Stimulated activated CD8-positive, alpha-beta memory T cell treated with anti-CD3 and anti-CD28 coated beads, Interleukin-15, amount 100 ng/mL, for 48 hours (primary cell): ENCODE measurements at regions not wholly inside any gene's neighbourhood (a gene's known extent, or its start where the extent isn't known, plus 50 kb on each side); places are given as distances from the start of the nearest gene placed in this dataset.

Experiments
- DNase-seq, 2 donors: peaks; one replicate each; pipeline ENCODE4 v3.0.0-alpha.2; 2020; ENCODE audit warnings: low read depth in 2 of 2

DNA sequence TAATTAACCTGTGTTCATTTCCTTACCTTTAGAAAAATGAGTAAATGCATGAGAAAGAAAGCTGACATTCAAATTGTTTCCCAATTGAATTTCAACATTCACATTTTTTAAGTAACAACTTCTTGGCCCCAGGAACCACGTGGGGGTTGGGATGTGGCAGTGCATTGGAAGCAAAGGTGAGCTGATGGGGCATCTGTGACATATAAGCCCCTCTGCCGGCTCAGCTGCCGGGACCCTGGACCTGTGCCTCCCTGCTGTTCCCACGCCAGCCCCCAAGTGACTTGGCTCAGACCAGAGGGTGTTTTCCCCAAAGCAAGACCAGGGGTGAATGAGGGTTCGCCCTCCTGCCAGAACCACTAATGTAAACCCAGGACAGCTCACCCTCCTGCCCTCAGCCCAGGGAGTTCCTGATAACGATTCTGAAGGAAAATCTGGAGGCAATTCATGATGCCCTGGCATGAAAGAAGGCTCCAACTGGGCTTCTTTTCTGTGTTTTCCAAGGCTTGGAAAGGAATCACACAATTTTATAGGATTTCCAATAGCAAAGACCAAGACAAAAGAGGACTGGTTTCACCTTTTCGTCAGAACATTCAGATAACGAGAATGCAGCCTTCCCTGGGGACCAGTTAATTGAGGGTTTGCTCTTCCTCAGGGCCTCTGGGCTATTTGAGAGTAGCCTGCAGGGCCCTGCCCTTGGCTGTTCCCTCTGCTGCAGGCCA is 193.2 kb upstream of the TWIST2 start:
- no peak for DNase-seq

DNA sequence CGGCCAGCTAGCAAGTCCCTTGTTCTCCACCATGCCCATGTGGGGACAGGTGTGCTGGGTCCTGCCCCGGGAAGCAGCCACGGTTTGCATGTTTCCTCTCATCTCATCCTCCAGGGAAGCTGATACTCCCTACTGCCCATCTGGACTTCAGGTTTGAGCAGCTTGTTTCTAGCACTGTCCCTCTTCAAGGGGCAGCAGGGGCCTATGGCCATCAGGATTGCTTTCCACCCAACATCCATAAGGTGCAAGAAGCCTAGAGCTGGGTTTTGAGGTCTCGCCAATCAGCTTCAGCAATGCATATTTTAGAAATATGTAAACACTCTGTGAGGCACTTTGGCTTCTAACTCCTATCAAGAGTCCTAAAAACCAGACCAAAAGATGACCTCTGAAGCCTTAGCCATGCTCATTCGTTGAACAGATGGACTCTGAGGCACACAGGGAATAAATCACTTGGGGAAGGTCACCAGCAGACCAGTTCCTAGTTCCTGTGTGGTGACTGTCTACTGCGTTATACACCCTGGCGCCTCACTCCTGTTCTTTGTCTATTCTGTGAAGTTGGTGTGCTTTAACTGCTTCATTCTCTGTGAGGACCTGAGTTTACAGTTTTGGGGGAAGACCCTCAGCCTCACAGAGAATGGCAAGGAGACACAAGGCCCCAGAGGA is 192.6 kb upstream of the TWIST2 start:
- DNase-seq = no peak

DNA sequence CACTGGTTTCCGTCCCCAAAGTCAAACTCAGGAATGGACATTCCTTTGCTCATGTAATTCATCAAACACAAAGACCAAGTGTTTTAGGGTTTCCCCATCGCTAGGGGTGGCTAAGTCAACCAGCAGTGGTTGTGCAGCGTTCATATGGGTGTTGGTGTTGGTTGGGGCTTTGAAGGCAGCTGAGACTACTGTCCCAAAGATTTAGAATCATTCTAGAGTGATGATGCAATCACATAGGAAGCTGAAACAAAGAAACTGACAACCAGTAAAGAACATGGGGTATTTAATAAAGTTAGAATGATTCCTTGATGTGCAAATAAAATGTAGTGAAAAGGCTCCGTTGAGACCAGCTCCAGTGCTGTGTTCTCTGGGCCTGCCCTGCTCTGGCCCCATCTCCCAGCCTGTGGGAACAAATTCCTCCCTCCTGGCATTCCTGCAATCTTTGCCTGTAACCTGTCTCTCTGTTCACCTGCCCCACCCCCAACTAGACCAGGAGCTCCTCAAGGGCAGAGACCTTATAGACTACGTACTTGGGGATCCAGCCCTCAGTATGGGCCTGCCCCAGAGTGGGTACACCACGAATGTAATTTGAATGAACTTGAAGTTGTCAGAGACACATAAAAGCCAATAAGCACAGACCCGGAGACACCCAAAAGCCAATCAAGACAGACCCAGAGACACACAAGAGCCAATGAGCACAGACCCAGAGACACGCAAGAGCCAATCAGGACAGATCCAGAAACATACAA is 191.7 kb upstream of the TWIST2 start:
- no peak for DNase-seq

DNA sequence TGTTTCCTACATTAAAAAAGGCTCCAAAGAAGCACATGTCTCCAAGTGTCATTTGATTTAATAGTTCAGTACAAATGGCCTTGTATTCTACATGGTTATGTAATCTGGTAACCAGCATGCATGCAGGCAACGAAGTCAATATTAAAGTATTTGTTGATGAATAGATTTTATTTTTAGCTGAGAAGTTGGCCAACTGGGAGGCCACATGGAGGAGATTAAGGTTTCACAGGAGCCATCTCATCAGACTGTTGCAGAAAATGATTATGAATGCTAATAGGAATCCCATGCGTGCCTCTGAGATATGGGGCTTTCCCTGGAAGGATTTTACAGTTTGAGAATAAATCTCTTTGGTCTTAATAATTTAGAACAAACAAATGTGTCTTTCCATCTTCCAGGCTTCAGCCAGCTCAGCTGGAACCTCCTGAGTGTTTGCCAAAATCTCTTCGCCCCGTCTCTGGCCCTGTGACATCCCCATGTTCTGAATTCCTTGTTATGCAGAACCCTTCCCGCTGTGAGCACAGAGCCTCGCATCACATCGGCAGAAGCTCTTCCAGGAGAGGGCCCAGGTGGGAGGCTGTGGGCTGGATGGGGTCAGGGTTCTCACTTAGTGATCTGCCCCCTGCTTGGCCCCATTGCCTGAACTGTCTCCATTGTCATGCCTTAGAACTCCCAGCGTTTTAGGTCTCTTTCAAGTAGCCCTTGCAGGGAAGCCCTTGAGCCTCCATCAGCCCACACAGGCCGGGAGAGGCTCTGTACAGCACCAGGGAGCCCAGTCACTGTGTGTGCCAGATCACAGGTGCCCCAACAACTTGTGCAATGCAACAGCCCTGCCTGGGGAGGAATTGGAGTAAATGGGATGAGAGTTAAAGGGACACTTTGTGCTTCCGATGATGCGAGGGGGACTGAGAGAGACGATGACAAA is 190.5 kb upstream of the TWIST2 start:
- no peak for DNase-seq

DNA sequence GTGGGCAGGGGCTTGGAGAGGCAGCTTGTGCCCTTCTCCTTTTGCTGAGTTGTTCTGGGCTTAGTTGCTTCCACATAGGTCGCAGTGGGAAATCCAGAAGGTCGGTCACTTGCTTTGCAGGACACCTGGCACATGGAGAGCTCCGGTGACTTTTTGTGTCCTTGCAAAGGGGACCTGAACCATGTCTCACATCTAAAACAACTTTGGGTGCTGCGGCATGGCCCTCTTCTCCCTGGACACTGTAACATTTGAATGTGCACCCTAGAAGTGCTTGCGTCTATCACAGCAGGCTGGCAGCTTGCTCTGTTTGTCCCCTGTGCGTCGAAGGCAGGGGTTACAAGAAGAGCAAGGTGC is 189.9 kb upstream of the TWIST2 start:
- no peak for DNase-seq

DNA sequence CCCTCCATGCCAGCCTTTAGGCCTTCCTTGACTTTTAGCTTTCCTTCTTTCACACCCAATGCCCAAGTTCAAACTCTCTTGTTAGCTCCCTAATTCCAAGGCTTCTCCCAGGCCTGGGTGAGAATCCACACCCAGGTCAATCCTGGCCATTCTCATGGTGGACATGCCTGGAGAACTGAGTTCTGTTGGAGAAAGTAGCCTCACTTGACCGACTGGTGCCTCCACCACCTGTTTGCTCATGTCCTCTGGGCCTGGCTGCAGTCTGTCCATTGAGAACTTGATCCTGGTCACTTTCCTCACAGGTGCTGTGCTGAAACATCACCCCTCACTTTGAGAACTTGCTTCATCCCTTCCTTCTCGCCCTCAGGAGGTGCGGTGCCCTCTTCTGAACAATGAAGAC is 189.1 kb upstream of the TWIST2 start:
- no peak for DNase-seq

DNA sequence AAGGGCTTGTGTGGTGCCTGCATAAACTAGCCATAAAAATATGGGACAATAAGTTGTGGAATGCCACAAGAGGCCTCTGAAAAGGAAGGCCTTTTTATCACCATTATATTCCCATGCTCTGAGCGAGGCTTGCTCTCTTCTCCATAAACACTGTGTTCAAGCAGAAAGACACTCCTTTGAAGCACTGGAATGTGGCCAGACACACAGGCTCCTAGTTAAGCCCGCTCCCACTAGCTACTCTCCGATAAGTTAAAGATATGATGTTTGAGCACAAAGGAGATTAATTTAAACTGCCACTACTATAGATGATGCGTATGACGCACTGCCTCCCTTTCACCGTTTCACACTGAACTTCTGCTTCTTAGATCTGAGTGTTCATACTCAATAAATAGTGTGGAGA is 188.7 kb upstream of the TWIST2 start:
- DNase-seq = no peak

DNA sequence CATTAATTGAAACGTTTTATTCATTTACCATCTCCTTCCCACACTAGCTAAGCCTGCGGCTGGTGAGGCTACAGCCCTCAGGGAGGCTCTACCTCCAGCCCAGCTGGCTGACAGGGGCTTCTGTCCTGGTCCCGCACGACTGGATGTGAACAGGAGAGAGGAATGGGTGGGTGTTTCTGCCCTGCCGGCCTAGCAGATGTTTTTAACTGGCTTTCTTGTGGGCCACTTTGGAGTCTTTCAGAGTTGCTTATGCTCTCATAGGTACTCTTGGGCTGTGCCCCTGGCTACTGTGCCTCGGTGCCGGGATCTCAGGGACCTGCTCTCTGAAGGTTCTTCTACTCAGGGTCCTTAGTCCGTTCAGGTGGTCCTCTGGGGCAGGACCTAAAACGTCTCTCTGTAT is 184.3 kb upstream of the TWIST2 start:
- DNase-seq = no peak

DNA sequence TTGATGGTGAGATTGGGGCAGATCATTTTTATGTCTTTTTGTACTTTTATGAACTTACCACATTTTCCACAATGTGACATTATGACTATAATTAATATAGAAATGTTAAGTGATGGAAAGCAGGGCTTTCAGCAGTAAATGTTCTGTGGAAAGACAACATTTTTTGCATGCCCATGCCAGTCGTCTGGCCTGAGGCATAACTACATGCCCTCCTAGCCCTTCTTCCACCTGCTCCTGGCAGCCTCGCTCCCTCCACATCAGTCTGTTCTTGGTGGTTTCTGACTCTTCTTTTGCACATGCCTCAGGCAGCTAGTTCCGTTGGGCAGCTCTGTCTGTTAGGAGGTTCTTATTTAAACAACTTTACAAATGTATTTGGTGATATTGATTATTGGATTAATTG is 182.0 kb upstream of the TWIST2 start:
- no peak for DNase-seq

DNA sequence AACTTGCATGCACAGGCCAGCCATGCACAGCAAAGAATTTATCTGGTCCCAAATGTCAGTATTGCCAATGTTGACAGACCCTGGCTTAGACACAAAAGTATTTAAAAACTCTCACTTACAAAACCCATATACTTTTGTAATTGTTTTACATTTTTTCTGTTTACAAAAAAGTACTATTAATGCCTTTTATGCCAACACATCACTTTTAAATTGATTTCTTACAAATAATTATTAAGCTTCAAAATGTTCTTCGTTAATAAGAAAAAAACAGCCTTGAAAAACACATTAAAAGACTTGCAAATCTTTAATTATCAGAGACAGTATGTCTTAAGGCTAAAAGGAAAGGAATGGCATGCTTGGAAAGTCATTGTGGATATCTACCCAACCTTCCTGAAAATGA is 181.3 kb upstream of the TWIST2 start:
- DNase-seq = no peak

DNA sequence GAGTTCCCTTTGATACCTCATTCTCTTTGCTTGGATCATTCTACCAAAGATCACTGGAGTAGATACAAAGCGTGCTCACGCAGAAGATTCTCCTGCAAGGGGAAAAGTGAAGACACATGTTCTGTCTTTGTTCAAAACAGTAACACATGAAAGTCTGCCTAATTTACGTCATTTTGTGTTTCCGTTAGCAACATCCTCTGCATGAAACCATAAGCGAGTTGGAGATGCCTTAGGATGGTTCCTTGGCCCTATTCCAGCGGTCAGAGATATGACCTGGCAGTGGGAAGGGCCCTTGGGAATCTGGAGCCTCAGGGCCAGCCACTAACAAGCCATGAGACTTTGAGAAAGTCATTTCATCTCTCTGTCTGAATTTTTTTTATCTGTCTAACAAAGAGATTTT is 180.9 kb upstream of the TWIST2 start:
- DNase-seq = no peak

DNA sequence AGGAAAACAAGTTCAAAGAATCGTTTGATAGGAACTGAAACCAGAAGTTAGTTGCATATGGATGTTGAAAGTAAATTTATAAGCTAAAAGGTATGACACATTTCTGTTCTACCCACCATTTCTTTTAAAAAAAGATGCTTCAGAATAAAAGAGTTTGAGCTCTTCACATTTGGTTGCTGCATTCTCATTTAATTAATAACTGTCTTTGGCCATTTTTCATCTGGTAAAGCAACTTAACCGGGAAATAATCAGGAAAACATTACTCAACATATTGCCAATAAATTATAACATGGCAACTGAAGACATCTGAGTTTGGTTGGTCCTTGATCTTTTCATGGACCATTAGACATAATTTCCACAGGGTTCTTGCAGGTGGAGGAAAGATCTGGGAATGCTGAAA is 180.2 kb upstream of the TWIST2 start:
- DNase-seq = no peak

DNA sequence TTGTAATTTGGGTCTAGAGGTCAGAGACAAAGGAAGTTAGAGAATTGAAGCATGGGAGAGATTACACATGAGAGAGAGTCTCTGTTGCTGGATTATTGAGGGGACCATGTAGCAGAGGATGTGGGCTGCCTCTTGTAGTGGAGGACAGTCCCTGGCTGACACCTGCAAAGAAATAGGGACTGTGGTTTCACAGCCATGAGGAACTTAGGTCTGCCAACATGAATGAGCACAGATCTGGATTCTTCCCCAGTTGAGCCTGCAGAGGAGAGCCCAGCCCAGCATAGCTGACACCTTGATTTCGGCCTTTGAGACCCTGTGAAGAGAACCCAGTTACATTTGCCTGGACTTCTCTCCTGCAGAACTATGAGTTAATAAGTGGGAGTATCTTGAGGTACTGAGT is 179.5 kb upstream of the TWIST2 start:
- DNase-seq = no peak

DNA sequence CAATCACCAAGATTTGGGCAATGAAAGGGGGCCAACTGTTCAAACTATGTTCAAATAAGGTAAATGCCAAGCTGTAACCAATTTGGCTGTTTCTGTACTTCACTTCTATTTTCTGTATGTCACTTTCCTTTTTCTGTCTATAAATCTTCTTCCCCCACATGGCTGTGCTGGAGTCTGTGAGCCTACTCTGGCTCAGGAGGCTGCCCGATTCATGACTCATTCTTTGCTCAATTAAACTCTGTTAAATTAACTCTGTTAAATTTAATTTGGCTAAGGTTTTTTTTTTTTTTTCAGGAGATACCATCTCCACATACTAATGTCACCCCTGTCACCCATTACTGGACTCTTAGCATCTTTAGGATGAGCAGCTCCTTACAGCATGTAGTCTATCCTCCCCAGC is 178.8 kb upstream of the TWIST2 start:
- DNase-seq = no peak

DNA sequence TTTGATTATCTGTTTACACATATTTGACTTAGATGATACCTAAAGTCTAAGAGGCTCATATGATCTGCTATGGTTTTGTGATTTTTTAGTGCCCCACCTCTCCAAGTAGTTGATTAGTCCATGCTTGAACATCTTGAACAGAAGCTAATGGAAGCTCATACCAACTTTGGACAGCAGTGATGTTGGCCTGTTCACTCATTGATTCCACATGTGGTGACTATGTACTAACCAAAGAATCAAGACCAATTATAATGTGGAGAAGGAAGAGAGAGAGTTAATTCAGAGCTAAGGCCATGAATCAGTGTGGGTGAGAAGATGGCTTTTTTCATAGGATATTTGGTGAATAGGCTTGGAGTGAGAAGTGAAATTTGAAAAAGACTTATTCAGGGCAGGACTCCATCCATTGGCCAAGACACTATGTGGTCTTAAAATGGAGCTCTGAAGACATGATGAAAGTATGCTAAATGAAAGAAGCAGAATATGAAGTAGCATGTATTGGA is 178.3 kb upstream of the TWIST2 start:
- DNase-seq = no peak

DNA sequence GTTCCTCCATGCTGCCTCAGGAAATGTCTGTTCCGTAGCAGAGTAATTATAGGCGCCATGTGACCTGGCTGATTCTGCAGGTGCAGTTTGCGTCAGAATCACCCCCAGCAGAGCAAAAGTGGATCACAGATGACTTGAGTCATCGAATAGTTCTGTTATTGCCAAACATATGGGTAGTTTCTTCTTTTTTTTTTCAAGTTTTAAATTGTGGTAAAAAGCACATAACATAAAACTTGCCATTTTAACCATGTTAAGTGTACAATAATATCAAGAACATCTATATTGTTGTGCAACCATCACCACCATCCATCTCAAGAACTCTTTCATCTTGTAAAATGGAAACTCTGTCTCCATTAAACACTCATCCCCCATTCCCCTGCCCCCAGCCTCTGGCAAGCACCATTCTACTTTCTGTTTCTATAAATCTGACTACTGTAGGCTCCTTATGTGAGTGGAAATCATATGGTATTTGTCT is 177.7 kb upstream of the TWIST2 start:
- peak in 1 of 2 donors; percentile 8 for DNase-seq

DNA sequence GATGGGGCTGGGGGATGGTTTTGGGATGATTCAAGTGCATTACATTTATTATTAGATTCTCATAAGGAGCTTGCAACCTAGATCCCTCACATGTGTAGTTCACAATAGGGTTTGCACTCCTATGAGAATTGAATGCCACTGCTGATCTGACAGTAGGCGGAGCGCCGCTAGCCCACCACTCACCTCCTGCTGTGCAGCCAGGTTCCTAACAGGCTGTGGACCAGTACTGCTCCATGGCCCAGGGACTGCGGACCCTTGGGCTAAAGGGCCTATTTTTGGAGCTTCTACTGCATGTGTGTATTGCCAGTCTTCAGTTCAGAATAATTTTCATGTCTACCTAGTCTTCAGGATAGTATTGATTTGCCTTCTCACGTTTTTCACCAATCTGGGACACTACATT is 165.3 kb upstream of the TWIST2 start:
- DNase-seq = no peak

DNA sequence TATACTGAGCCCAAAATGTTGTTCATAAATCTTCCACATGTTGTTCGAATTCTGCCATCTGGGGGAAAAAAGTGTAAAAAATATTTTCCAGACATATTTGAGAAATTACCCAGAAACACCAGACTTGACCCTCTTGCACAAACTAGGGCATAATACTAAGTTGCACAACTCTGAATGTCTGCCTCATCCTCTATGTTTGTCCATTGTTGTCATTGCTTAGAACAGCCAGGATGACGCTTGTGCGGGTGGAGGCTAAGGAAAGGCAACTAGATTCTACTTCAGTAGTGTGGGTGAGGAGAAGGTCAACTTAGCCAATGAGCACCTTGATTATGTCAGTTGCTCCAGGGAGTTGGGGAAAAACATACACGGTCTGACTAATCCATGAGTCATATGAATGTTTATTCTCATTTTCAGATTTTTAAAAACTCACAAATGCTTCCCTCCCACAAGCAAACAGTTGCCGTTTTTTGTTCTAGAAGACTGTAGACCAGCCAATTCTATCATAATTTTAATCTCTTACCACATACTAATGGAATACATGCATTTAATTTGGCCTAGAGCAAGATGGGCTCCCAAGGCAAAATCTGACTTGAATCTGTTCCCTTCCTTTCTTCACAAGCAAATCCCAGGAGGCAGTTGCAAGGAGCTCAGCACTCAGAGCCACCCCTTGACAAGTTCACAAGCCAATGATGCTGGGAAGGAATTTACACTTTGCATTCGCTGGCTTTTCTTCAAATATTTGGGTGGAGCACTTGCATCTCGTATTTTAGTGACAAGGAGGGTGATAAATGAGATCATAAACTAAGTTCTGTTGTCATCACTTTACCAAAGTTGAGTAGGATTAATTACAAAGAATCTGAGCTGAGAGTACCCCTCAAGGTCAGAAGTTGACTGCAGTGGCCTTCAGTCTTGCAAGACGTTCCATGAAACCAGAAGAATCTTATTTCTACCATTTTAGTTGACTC is 163.2 kb upstream of the TWIST2 start:
- no peak for DNase-seq

DNA sequence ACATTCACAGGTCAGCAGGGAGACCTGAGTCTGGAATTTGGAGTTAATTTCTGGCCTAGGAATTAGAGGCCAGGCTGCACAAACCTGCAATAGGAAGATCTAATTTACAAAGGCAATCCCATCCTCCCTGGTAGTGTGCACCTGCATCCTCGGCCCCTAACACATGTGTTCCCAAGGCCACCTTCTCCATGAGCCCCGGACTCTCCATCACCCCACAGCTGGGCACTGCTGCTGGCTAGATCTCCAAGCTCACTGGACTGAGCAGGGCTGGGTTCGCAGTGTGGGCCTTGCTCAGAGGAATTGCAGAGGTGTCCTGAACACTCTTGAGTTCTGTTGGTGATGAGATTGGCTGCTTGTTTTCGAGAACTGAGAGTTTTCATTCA is 162.6 kb upstream of the TWIST2 start:
- DNase-seq = no peak

DNA sequence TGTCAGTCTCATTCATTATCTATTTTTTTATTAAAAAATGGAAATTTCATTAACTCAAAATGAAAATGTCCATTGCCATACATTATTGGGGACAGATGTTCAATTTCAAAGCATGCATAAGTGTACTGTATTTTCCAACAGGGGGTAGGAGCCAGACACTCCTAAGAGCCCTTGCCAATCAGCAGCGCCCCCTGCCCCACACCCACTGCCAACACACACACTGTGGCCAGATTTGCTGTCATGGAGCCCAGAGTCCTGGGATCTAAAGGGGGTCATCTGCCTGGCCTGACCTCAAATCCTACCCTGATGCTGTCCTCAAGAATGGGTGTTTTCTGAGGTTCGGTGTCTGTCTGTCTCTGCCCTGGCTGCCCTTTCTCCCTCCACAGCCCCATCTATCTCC is 162.2 kb upstream of the TWIST2 start:
- DNase-seq = no peak

DNA sequence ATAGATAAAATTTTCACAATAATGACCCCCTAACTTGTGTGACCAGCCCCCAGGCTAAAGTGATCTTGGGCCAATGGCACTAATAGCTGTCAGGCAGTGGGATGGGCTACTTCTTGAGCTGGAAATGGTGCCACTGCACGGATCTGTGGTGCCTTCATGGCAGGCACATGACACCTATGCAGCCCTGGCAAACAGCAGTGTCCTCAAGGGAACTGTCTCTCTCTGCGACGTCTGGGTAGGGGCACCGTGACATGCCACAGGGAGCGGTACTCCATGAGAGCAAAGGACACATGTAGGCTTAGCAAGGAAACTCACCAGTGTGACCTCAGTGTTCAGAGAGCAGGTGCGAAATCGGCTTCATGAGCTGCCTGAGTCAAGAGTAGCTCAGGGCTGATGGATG is 161.7 kb upstream of the TWIST2 start:
- no peak for DNase-seq
